K562 (cell line): ENCODE measurements at regions not wholly inside any gene's neighbourhood (a gene's known extent, or its start where the extent isn't known, plus 50 kb on each side); places are given as distances from the start of the nearest gene placed in this dataset.
A peak's percentile ranks its signal among the peaks of the same experiment; 100 is the strongest.

Experiments
- ATAC-seq: fragments of 200-7000 bp; cut with Tn5 transposase; 3 replicates; pipeline ENCODE4 v1.9.1; 2020; ENCODE audit warnings: moderate library complexity
- BruUV-seq: library from RNA; stranded (reverse); fragments of 400-500 nt; replicated peaks from 2 replicates; lab custom pipeline; 2021; lab: Mats Ljungman, UMichigan
- CTCF ChIA-PET: fragments of 300-600 bp; formaldehyde crosslinking; extraction: SDS; loops from one replicate; lab custom pipeline; 2021; ENCODE audit warnings: low intra/inter-chr PET ratio; lab: Yijun Ruan, JAX
- POLR2A ChIA-PET: fragments of 300-600, 350-650 bp; sonication (Branson Sonifier 250); formaldehyde crosslinking; extraction: SDS; loops from one replicate; lab custom pipeline; 2021; ENCODE audit warnings: antibody characterized with exemption, inconsistent platforms; lab: Yijun Ruan, JAX
- DNase-seq, 4 experiments: peaks; one replicate each; pipeline versions ENCODE4 v3.0.0 to v3.0.0-alpha.2; 2011 to 2018; ENCODE audit warnings: low spot score in 3 of 4, mixed read lengths in 3 of 4; ENCODE audit errors: extremely low read depth in 1 of 4
- FAIRE-seq: peaks from 2 replicates; lab custom pipeline; 2011; peaks lifted over from hg19 to GRCh38; lab: Jason Lieb, UNC
- H2AFZ ChIP-seq: 2 replicates; pipeline ENCODE4 v1.6.0; 2011; ENCODE audit warnings: low read depth, low read length, control low read depth, inconsistent platforms
- H3K27ac ChIP-seq: fragments of 200-600 bp; 3 replicates; pipeline ENCODE4 v1.8.0; 2011; ENCODE audit warnings: low read depth, mild to moderate bottlenecking, control low read depth, inconsistent platforms, low read length, moderate library complexity, mixed read lengths; ENCODE audit errors: extremely low read depth
- H3K27me3 ChIP-seq, 2 experiments: fragments of 300-600 bp in 1 of 2; 2 replicates in 1 of 2; 3 replicates in 1 of 2; pipeline versions ENCODE4 v1.6.0 to v1.8.0; 2011; ENCODE audit warnings: inconsistent platforms in 2 of 2, low read length in 2 of 2, mild to moderate bottlenecking in 1 of 2, mixed read lengths in 1 of 2, moderate library complexity in 1 of 2; ENCODE audit not compliant: control insufficient read depth in 2 of 2, insufficient read depth in 2 of 2
- H3K36me3 ChIP-seq: fragments of 300-600 bp; 3 replicates; pipeline ENCODE4 v1.8.0; 2011; ENCODE audit warnings: mild to moderate bottlenecking, low read length, inconsistent platforms; ENCODE audit not compliant: control insufficient read depth, insufficient read depth
- H3K4me1 ChIP-seq, 2 experiments: fragments of 200-600 bp in 1 of 2; replicated peaks in 1 of 2; 2 replicates in 1 of 2; 3 replicates in 1 of 2; pipeline versions ENCODE4 v1.5.1 to v1.8.0; 2011; ENCODE audit warnings: inconsistent platforms in 2 of 2, low read length in 2 of 2, mild to moderate bottlenecking in 1 of 2, mixed read lengths in 1 of 2, moderate library complexity in 1 of 2; ENCODE audit not compliant: control insufficient read depth in 2 of 2, insufficient read depth in 2 of 2
- H3K4me2 ChIP-seq: 2 replicates; pipeline ENCODE4 v1.6.1; 2011; ENCODE audit warnings: low read length, control low read depth, inconsistent platforms, mixed read lengths; ENCODE audit not compliant: insufficient read depth
- H3K4me3 ChIP-seq: fragments of 200-600 bp; sonication (generic), shearing (Covaris generic); 2 replicates; pipeline ENCODE4 v1.5.1; 2016; ENCODE audit warnings: control low read depth, inconsistent platforms
- H3K79me2 ChIP-seq: fragments of 200-600 bp; 3 replicates; pipeline ENCODE4 v1.8.0; 2011; ENCODE audit warnings: low read length, inconsistent platforms; ENCODE audit not compliant: control insufficient read depth, insufficient read depth
- H3K9ac ChIP-seq, 2 experiments: 2 replicates each; pipeline versions ENCODE4 v1.6.0 to v1.6.1; 2011; ENCODE audit warnings: low read depth in 2 of 2, low read length in 2 of 2, control low read depth in 1 of 2, inconsistent platforms in 1 of 2, mild to moderate bottlenecking in 1 of 2, mixed read lengths in 1 of 2; ENCODE audit not compliant: insufficient read depth in 1 of 2
- H3K9me1 ChIP-seq: one replicate; pipeline ENCODE4 v1.6.0; 2011; ENCODE audit warnings: inconsistent platforms, mild to moderate bottlenecking, low read length, moderate library complexity; ENCODE audit not compliant: control insufficient read depth, insufficient read depth
- H3K9me3 ChIP-seq: replicated peaks from 2 replicates; pipeline ENCODE4 v1.5.1; 2011; ENCODE audit warnings: low read depth, low read length, inconsistent platforms; ENCODE audit not compliant: control insufficient read depth, insufficient read depth
- H4K20me1 ChIP-seq: replicated peaks from 2 replicates; pipeline ENCODE4 v1.6.1; 2011; ENCODE audit warnings: low read length, inconsistent platforms, mixed read lengths; ENCODE audit not compliant: control insufficient read depth, insufficient read depth
- CHAMP1 ChIP-seq: fragments of 450-650 bp; IDR thresholded peaks from 2 replicates; pipeline ENCODE4 v1.6.1; 2016; ENCODE audit warnings: mild to moderate bottlenecking
- DDX20 ChIP-seq: fragments of 450-650 bp; IDR thresholded peaks from 2 replicates; pipeline ENCODE4 v1.6.1; 2016; ENCODE audit warnings: missing genetic modification characterization, low read depth, mild to moderate bottlenecking, missing compliant biosample characterization, moderate library complexity
- ELF4 ChIP-seq: fragments of 450-650 bp; formaldehyde crosslinking; IDR thresholded peaks from 2 replicates; pipeline ENCODE4 v1.4.0; 2022; ENCODE audit warnings: missing genetic modification characterization
- NFYB ChIP-seq: IDR thresholded peaks from 2 replicates; pipeline ENCODE4 v1.6.1; 2011; ENCODE audit warnings: mild to moderate bottlenecking, moderate library complexity; ENCODE audit not compliant: insufficient read length; ENCODE audit errors: extremely low read depth
- RBM25 ChIP-seq: fragments of 200-400 bp; formaldehyde crosslinking; IDR thresholded peaks from 2 replicates; pipeline ENCODE4 v1.6.1; 2018; ENCODE audit warnings: low read length, low read depth, moderate library complexity; ENCODE audit not compliant: severe bottlenecking
- SPI1 ChIP-seq: IDR thresholded peaks from 2 replicates; pipeline ENCODE4 v1.6.1; 2011; ENCODE audit warnings: low read depth, low read length, control low read depth, borderline replicate concordance
- TCFL5 ChIP-seq: fragments of 250-450 bp; sonication (Bioruptor Pico); conservative IDR thresholded peaks from 2 replicates; pipeline ENCODE4 v1.6.1; 2021; ENCODE audit warnings: mild to moderate bottlenecking, moderate library complexity, matching md5 sums
- ZKSCAN3 ChIP-seq: fragments of 250-450 bp; sonication (Bioruptor Pico); IDR thresholded peaks from 2 replicates; pipeline ENCODE4 v1.4.0; 2020
- ZNF197 ChIP-seq: fragments of 200-800 bp; sonication (Bioruptor generic); IDR thresholded peaks from 2 replicates; pipeline ENCODE4 v1.6.1; 2016; ENCODE audit warnings: low read depth, missing genetic modification characterization, missing compliant biosample characterization
- WGBS: fragments of 100-300 bp; shearing (Covaris generic); methylation state at CpG from one replicate; pipeline ENCODE4 v1.1.6; 2016; ENCODE audit warnings: low coverage, mixed read lengths; ENCODE audit not compliant: insufficient coverage; ENCODE audit errors: missing lambda C conversion rate; 5-methylcytosine and 5-hydroxymethylcytosine counted together
- in situ Hi-C: fragments of 300-500 bp; cut with MboI; formaldehyde crosslinking; loops from 4 replicates; pipeline ENCODE4 v1.15.0; 2018; ENCODE audit warnings: inconsistent platforms, mixed read lengths
- intact Hi-C: fragments of 100-400 bp; cut with micrococcal nuclease; formaldehyde crosslinking; loops from 2 replicates; pipeline ENCODE4 v1.14.2; 2022

GRCh38 chr1:219732814-219733491, 120.0 kb upstream of the ZC3H11B start:
- Histone ChIP-seq H3K27me3 (no peaks in the 10 kb centered on the region), H2AFZ (no peak overlapping the region), H3K9me3 (no peaks in the 10 kb centered on the region), H3K9me1 (no peaks in the 10 kb centered on the region), H3K4me1 (peaks cover 0 to 7% of the 10 kb centered on the region in 2 experiments; a peak in 2 of 5 replicates), H3K36me3 (no peaks in the 10 kb centered on the region), H3K79me2 (no peaks in the 10 kb centered on the region), H3K4me2 (no peak overlapping the region; the same call in 1 of the 2 replicates), H3K27ac (no peak overlapping the region), H3K9ac (no peak overlapping the region), H4K20me1 (no peaks in the 10 kb centered on the region), H3K4me3 (no peak overlapping the region)
- ATAC-seq = no peak
- ChIA-PET POLR2A (interaction anchor here (1.5 to 1.9 kb wide), 2 partner anchors 9 to 10 kb away, joined by 4 to 5 read pairs; no protein-coding TSS in a partner anchor), CTCF (no interaction called here)
- 0% methylated on average over 2 of the region's 2 CpGs for WGBS
- in situ Hi-C loops = no loop called here
- no TSS peak for BruUV-seq
- FAIRE-seq = no peak
- intact Hi-C loops = loop anchor here (5.0 kb wide), 1 partner anchor 166 kb away; no protein-coding TSS in a partner anchor
- TF ChIP-seq SPI1 = peak; percentile 71
- TF ChIP-seq ZNF197 (CRISPR knock-in tag) = no peak
- DNase-seq = no peak

GRCh38 chr1:219731771-219732170, 118.9 kb upstream of the ZC3H11B start:
- no peaks in the 10 kb centered on the region for H3K36me3 ChIP-seq
- H3K4me3 ChIP-seq = no peak overlapping the region
- no TSS peak for BruUV-seq
- DNase-seq (no peak), ATAC-seq (no peak), FAIRE-seq (no peak)
- POLR2A ChIA-PET = interaction anchor here (1.3 to 1.9 kb wide), 2 partner anchors 9 to 11 kb away, joined by 4 to 5 read pairs; no protein-coding TSS in a partner anchor
- in situ Hi-C loops (no loop called here), intact Hi-C loops (loop anchor here (5.0 kb wide), 1 partner anchor 164 kb away; no protein-coding TSS in a partner anchor)
- H3K27ac ChIP-seq = no peak overlapping the region
- no peak overlapping the region for H2AFZ ChIP-seq
- no peaks in the 10 kb centered on the region for H4K20me1 ChIP-seq
- peaks cover 0 to 7% of the 10 kb centered on the region in 2 experiments; a peak in 2 of 5 replicates for H3K4me1 ChIP-seq
- 0% methylated on average over 2 of the region's 2 CpGs for WGBS
- H3K79me2 ChIP-seq = no peaks in the 10 kb centered on the region
- CTCF ChIA-PET = no interaction called here
- no peak overlapping the region for H3K4me2 ChIP-seq
- no peaks in the 10 kb centered on the region for H3K9me1 ChIP-seq
- no peaks in the 10 kb centered on the region for H3K27me3 ChIP-seq
- H3K9me3 ChIP-seq = no peaks in the 10 kb centered on the region
- no peak overlapping the region for H3K9ac ChIP-seq
- TF ChIP-seq RBM25 (no peak), NFYB (no peak), DDX20 (tag) (no peak), CHAMP1 (no peak), ZKSCAN3 (CRISPR knock-in tag) (no peak), ELF4 (CRISPR knock-in tag) (no peak), TCFL5 (CRISPR knock-in tag) (no peak)
